Middle frontal gyrus (tissue), 1 donor: ENCODE measurements at regions not wholly inside any gene's neighbourhood (a gene's known extent, or its start where the extent isn't known, plus 50 kb on each side); places are given as distances from the start of the nearest gene placed in this dataset.

Experiments used
- DNase-seq: peaks from one replicate; pipeline ENCODE4 v3.0.0-alpha.2; 2015; ENCODE audit warnings: low spot score; ENCODE audit errors: extremely low spot score

- no peak for DNase-seq
These were observed 415.3 kb downstream of the CETN3 start for GRCh38 chr5:89994266-89994665.

GRCh38 chr5:89992201-89992600 is 417.4 kb downstream of the CETN3 start:
- DNase-seq, result no peak

- DNase-seq, result no peak
These were observed 418.0 kb downstream of the CETN3 start for GRCh38 chr5:89991592-89991991.

- no peak for DNase-seq
These were observed 419.8 kb downstream of the CETN3 start for GRCh38 chr5:89989776-89990175.

- no peak for DNase-seq
These were observed 420.4 kb downstream of the CETN3 start for GRCh38 chr5:89988998-89989655.

GRCh38 chr5:89988129-89988810 is 421.3 kb downstream of the CETN3 start:
- DNase-seq, result no peak

- no peak for DNase-seq
These were observed 426.3 kb downstream of the CETN3 start for GRCh38 chr5:89983216-89983615.

GRCh38 chr5:89981878-89982773 is 427.4 kb downstream of the CETN3 start:
- DNase-seq, result no peak

- DNase-seq, result no peak
These were observed 428.5 kb downstream of the CETN3 start for GRCh38 chr5:89981021-89981420.

- no peak for DNase-seq
These were observed 436.0 kb downstream of the CETN3 start for GRCh38 chr5:89973516-89973915.

- no peak for DNase-seq
These were observed 436.7 kb downstream of the CETN3 start for GRCh38 chr5:89972901-89973300.

GRCh38 chr5:89968958-89969381 is 440.6 kb downstream of the CETN3 start:
- DNase-seq, result peak; percentile 49

GRCh38 chr5:89967771-89968444 is 441.6 kb downstream of the CETN3 start:
- no peak for DNase-seq

GRCh38 chr5:89956838-89957237 is 452.7 kb downstream of the CETN3 start:
- DNase-seq, result no peak

- no peak for DNase-seq
These were observed 454.6 kb downstream of the CETN3 start for GRCh38 chr5:89954916-89955315.

- DNase-seq, result no peak
These were observed 457.7 kb downstream of the CETN3 start for GRCh38 chr5:89951876-89952275.

GRCh38 chr5:89950234-89950633 is 459.3 kb downstream of the CETN3 start:
- no peak for DNase-seq

- no peak for DNase-seq
These were observed 460.6 kb downstream of the CETN3 start for GRCh38 chr5:89948977-89949376.

GRCh38 chr5:89946916-89947315 is 462.6 kb downstream of the CETN3 start:
- peak; percentile 39 for DNase-seq

GRCh38 chr5:89946508-89946907 is 463.0 kb downstream of the CETN3 start:
- no peak for DNase-seq

- no peak for DNase-seq
These were observed 467.4 kb downstream of the CETN3 start for GRCh38 chr5:89942171-89942570.

GRCh38 chr5:89936576-89936975 is 473.0 kb downstream of the CETN3 start:
- no peak for DNase-seq
